Subcutaneous abdominal adipose tissue (tissue), 5 donors: ENCODE measurements at regions not wholly inside any gene's neighbourhood (a gene's known extent, or its start where the extent isn't known, plus 50 kb on each side); places are given as distances from the start of the nearest gene placed in this dataset.

Experiments used
- H3K27ac ChIP-seq: one replicate; pipeline ENCODE4 v1.7.0; 2013; ENCODE audit warnings: low read depth, mild to moderate bottlenecking, inconsistent platforms, low read length, moderate library complexity
- H3K27me3 ChIP-seq, 5 donors: one replicate each; pipeline ENCODE4 v1.7.0; 2013; ENCODE audit warnings: low read length in 5 of 5, inconsistent platforms in 1 of 5; ENCODE audit not compliant: control insufficient read depth in 5 of 5, insufficient read depth in 4 of 5
- H3K36me3 ChIP-seq, 5 donors: one replicate each; pipeline ENCODE4 v1.7.0; 2013; ENCODE audit warnings: low read length in 5 of 5; ENCODE audit not compliant: control insufficient read depth in 5 of 5, insufficient read depth in 5 of 5
- H3K4me1 ChIP-seq, 5 donors: one replicate each; pipeline ENCODE4 v1.7.0; 2013; ENCODE audit warnings: low read length in 5 of 5, mild to moderate bottlenecking in 3 of 5, moderate library complexity in 1 of 5; ENCODE audit not compliant: control insufficient read depth in 5 of 5, insufficient read depth in 5 of 5
- H3K4me3 ChIP-seq, 5 donors: one replicate each; pipeline ENCODE4 v1.7.0; 2013; ENCODE audit warnings: low read length in 5 of 5, low read depth in 1 of 5
- H3K9ac ChIP-seq, 5 donors: one replicate each; pipeline ENCODE4 v1.7.0; 2013; ENCODE audit warnings: low read length in 5 of 5, mild to moderate bottlenecking in 4 of 5, moderate library complexity in 3 of 5
- H3K9me3 ChIP-seq, 5 donors: one replicate each; pipeline ENCODE4 v1.7.0; 2013; ENCODE audit warnings: low read length in 5 of 5; ENCODE audit not compliant: control insufficient read depth in 5 of 5
- donor health status: healthy.
- donor health status: healthy.
- donor health status: healthy.
- donor health status: healthy.
- donor health status: healthy.

GRCh38 chr2:46850742-46851141, 64.9 kb downstream of the MCFD2 start:
- Histone ChIP-seq H3K9ac (no peak overlapping the region), H3K4me1 (peaks cover 16 to 61% (median 45%) of the 10 kb centered on the region in 5 donors), H3K36me3 (no peaks in the 10 kb centered on the region), H3K27ac (no peak overlapping the region), H3K9me3 (no peaks in the 10 kb centered on the region), H3K27me3 (no peaks in the 10 kb centered on the region), H3K4me3 (no peak overlapping the region)

- Histone ChIP-seq H3K36me3 (no peaks in the 10 kb centered on the region), H3K27ac (peak overlapping the region; percentile 69), H3K4me1 (peaks cover 16 to 67% (median 43%) of the 10 kb centered on the region in 5 donors), H3K27me3 (no peaks in the 10 kb centered on the region), H3K9ac (no peak overlapping the region), H3K4me3 (no peak overlapping the region), H3K9me3 (no peaks in the 10 kb centered on the region)
Observed at GRCh38 chr2:46849721-46850556, 65.7 kb downstream of the MCFD2 start.

- Histone ChIP-seq H3K4me3 (no peak overlapping the region), H3K4me1 (peaks cover 16 to 59% (median 43%) of the 10 kb centered on the region in 5 donors), H3K36me3 (no peaks in the 10 kb centered on the region), H3K27me3 (no peaks in the 10 kb centered on the region), H3K9me3 (no peaks in the 10 kb centered on the region), H3K27ac (peak overlapping the region; percentile 69), H3K9ac (no peak overlapping the region)
Observed at GRCh38 chr2:46849046-46849715, 66.4 kb downstream of the MCFD2 start.

GRCh38 chr2:46848447-46848846, 67.2 kb downstream of the MCFD2 start:
- Histone ChIP-seq H3K4me1 (peaks cover 16 to 57% (median 43%) of the 10 kb centered on the region in 5 donors), H3K36me3 (no peaks in the 10 kb centered on the region), H3K4me3 (no peak overlapping the region)

GRCh38 chr2:46847726-46848412, 67.7 kb downstream of the MCFD2 start:
- Histone ChIP-seq H3K4me3 (no peak overlapping the region), H3K4me1 (peaks cover 16 to 57% (median 43%) of the 10 kb centered on the region in 5 donors)

More at GRCh38 chr2:46848447-46848846, 67.2 kb downstream of the MCFD2 start:
- no peaks in the 10 kb centered on the region for H3K27me3 ChIP-seq
- H3K9me3 ChIP-seq: no peaks in the 10 kb centered on the region
- peak overlapping the region; percentile 69 for H3K27ac ChIP-seq
- peak overlapping the region in 1 of 5 donors; percentile 41 for H3K9ac ChIP-seq

GRCh38 chr2:46847185-46847710, 68.4 kb downstream of the MCFD2 start:
- no peaks in the 10 kb centered on the region for H3K36me3 ChIP-seq
- H3K9ac ChIP-seq: peak overlapping the region in 1 of 5 donors; percentile 9
- H3K9me3 ChIP-seq: no peaks in the 10 kb centered on the region
- H3K4me3 ChIP-seq: no peak overlapping the region
- no peaks in the 10 kb centered on the region for H3K27me3 ChIP-seq
- peaks cover 16 to 57% (median 43%) of the 10 kb centered on the region in 5 donors for H3K4me1 ChIP-seq
- H3K27ac ChIP-seq: peak overlapping the region; percentile 69

More at GRCh38 chr2:46847726-46848412, 67.7 kb downstream of the MCFD2 start:
- no peaks in the 10 kb centered on the region for H3K36me3 ChIP-seq
- H3K27me3 ChIP-seq: no peaks in the 10 kb centered on the region
- peak overlapping the region in 3 of 5 donors; percentile 16 to 50 (median 38) for H3K9ac ChIP-seq
- peak overlapping the region; percentile 69 for H3K27ac ChIP-seq
- no peaks in the 10 kb centered on the region for H3K9me3 ChIP-seq

- H3K4me3 ChIP-seq: no peak overlapping the region
- H3K36me3 ChIP-seq: no peaks in the 10 kb centered on the region
- H3K27ac ChIP-seq: peak overlapping the region; percentile 69
- H3K4me1 ChIP-seq: peaks cover 16 to 62% (median 43%) of the 10 kb centered on the region in 5 donors
- peak overlapping the region in 1 of 5 donors; percentile 31 for H3K9ac ChIP-seq
- no peaks in the 10 kb centered on the region for H3K9me3 ChIP-seq
- no peaks in the 10 kb centered on the region for H3K27me3 ChIP-seq
Observed at GRCh38 chr2:46846536-46846935, 69.1 kb downstream of the MCFD2 start.

GRCh38 chr2:46845542-46846486, 69.8 kb downstream of the MCFD2 start:
- no peaks in the 10 kb centered on the region for H3K36me3 ChIP-seq
- H3K9me3 ChIP-seq: no peaks in the 10 kb centered on the region
- no peak overlapping the region for H3K9ac ChIP-seq
- no peaks in the 10 kb centered on the region for H3K27me3 ChIP-seq
- H3K27ac ChIP-seq: peak overlapping the region; percentile 5
- no peak overlapping the region for H3K4me3 ChIP-seq
- peaks cover 16 to 62% (median 43%) of the 10 kb centered on the region in 5 donors for H3K4me1 ChIP-seq

- Histone ChIP-seq H3K36me3 (no peaks in the 10 kb centered on the region), H3K9ac (no peak overlapping the region), H3K9me3 (no peaks in the 10 kb centered on the region), H3K4me3 (no peak overlapping the region), H3K4me1 (peaks cover 14 to 49% (median 36%) of the 10 kb centered on the region in 5 donors), H3K27me3 (no peaks in the 10 kb centered on the region), H3K27ac (no peak overlapping the region)
Observed at GRCh38 chr2:46844443-46844842, 71.2 kb downstream of the MCFD2 start.
